Right atrium auricular region (tissue), 2 donors: ENCODE measurements at regions not wholly inside any gene's neighbourhood (a gene's known extent, or its start where the extent isn't known, plus 50 kb on each side); places are given as distances from the start of the nearest gene placed in this dataset.
A peak's percentile ranks its signal among the peaks of the same experiment; 100 is the strongest.

Experiments
- DNase-seq: peaks from one replicate; pipeline ENCODE4 v3.0.0-alpha.2; 2019; ENCODE audit warnings: low spot score
- H3K27ac ChIP-seq, 2 donors: fragments of 200-600 bp; sonication (generic); 1 replicate in 1 of 2; 2 replicates in 1 of 2; pipeline ENCODE4 v1.5.1; 2016 to 2019
- H3K27me3 ChIP-seq, 2 donors: fragments of 200-600 bp; sonication (generic); one replicate each; pipeline versions ENCODE4 v1.5.1 to v1.6.0; 2017 to 2019
- H3K36me3 ChIP-seq: fragments of 200-600 bp; sonication (generic); one replicate; pipeline ENCODE4 v1.5.1; 2016
- H3K4me1 ChIP-seq, 2 donors: fragments of 200-600 bp; sonication (generic); one replicate each; pipeline versions ENCODE4 v1.5.1 to v1.6.0; 2017 to 2019
- H3K4me3 ChIP-seq, 2 donors: fragments of 200-600 bp; sonication (generic); 1 replicate in 1 of 2; 2 replicates in 1 of 2; pipeline ENCODE4 v1.5.1; 2017 to 2019; ENCODE audit warnings: mild to moderate bottlenecking in 1 of 2, moderate library complexity in 1 of 2
- H3K9me3 ChIP-seq, 2 donors: fragments of 200-600 bp; sonication (generic); one replicate each; pipeline ENCODE4 v1.5.1; 2019
- CTCF ChIP-seq, 2 donors: fragments of 200-600 bp; sonication (generic); IDR thresholded peaks; one replicate each; pipeline ENCODE4 v1.5.1; 2019; ENCODE audit warnings: antibody characterized with exemption in 2 of 2

GRCh38 chr4:128456171-128456570, 168.6 kb upstream of the PGRMC2 start:
- Histone ChIP-seq H3K27ac (no peak overlapping the region), H3K27me3 (no peaks in the 10 kb centered on the region), H3K9me3 (no peaks in the 10 kb centered on the region), H3K36me3 (no peaks in the 10 kb centered on the region), H3K4me3 (no peak overlapping the region), H3K4me1 (peaks cover 0 to 14% of the 10 kb centered on the region in 2 donors)
- no peak for DNase-seq
- TF ChIP-seq CTCF (IDR thresholded peaks at IDR 0.05): no peak

GRCh38 chr4:128455480-128455879, 167.9 kb upstream of the PGRMC2 start:
- no peak for TF ChIP-seq CTCF (IDR thresholded peaks at IDR 0.05)
- H3K4me3 ChIP-seq: no peak overlapping the region
- H3K27ac ChIP-seq: no peak overlapping the region
- no peak for DNase-seq
- H3K4me1 ChIP-seq: peaks cover 0 to 14% of the 10 kb centered on the region in 2 donors
- H3K9me3 ChIP-seq: no peaks in the 10 kb centered on the region
- H3K36me3 ChIP-seq: no peaks in the 10 kb centered on the region
- no peaks in the 10 kb centered on the region for H3K27me3 ChIP-seq

GRCh38 chr4:128454881-128455280, 167.3 kb upstream of the PGRMC2 start:
- Histone ChIP-seq H3K27me3 (no peaks in the 10 kb centered on the region), H3K9me3 (no peaks in the 10 kb centered on the region), H3K4me1 (peaks cover 0 to 14% of the 10 kb centered on the region in 2 donors), H3K27ac (peak overlapping the region in 1 of 2 donors; percentile 9), H3K4me3 (no peak overlapping the region), H3K36me3 (no peaks in the 10 kb centered on the region)
- DNase-seq: no peak
- TF ChIP-seq CTCF (IDR thresholded peaks at IDR 0.05): no peak

GRCh38 chr4:128454281-128454871, 166.8 kb upstream of the PGRMC2 start:
- DNase-seq: peak; percentile 92
- peaks cover 0 to 14% of the 10 kb centered on the region in 2 donors for H3K4me1 ChIP-seq
- TF ChIP-seq CTCF (IDR thresholded peaks at IDR 0.05): peak; percentile 81 to 85
- peak overlapping the region in 1 of 2 donors; percentile 9 for H3K27ac ChIP-seq
- no peaks in the 10 kb centered on the region for H3K9me3 ChIP-seq
- no peaks in the 10 kb centered on the region for H3K27me3 ChIP-seq
- H3K36me3 ChIP-seq: no peaks in the 10 kb centered on the region
- H3K4me3 ChIP-seq: no peak overlapping the region

GRCh38 chr4:128452415-128452814, 164.8 kb upstream of the PGRMC2 start:
- Histone ChIP-seq H3K4me1 (peaks cover 0 to 14% of the 10 kb centered on the region in 2 donors), H3K9me3 (no peaks in the 10 kb centered on the region), H3K27me3 (no peaks in the 10 kb centered on the region), H3K27ac (no peak overlapping the region), H3K36me3 (no peaks in the 10 kb centered on the region), H3K4me3 (no peak overlapping the region)
- no peak for DNase-seq
- no peak for TF ChIP-seq CTCF (IDR thresholded peaks at IDR 0.05)
